H1 (cell line): ENCODE measurements at regions not wholly inside any gene's neighbourhood (a gene's known extent, or its start where the extent isn't known, plus 50 kb on each side); places are given as distances from the start of the nearest gene placed in this dataset.

ENCODE experiments used
- CTCF ChIA-PET: fragments of 300-600 bp; sonication (Branson Sonifier 250); formaldehyde crosslinking; loops from one replicate; lab custom pipeline; 2021; ENCODE audit not compliant: partially characterized antibody; lab: Charles Lee
- POLR2A ChIA-PET: fragments of 300-600 bp; sonication (Branson Sonifier 250); formaldehyde crosslinking; loops from one replicate; lab custom pipeline; 2021; ENCODE audit warnings: inconsistent platforms; ENCODE audit not compliant: partially characterized antibody; lab: Charles Lee
- DNase-seq, 2 experiments: peaks; one replicate each; pipeline versions ENCODE4 v3.0.0 to v3.0.0-alpha.2; 2010 to 2022; ENCODE audit warnings: low spot score in 2 of 2, low read depth in 1 of 2, mixed read lengths in 1 of 2
- FAIRE-seq: peaks from 2 replicates; lab custom pipeline; 2011; peaks lifted over from hg19 to GRCh38; lab: Jason Lieb, UNC
- H2AFZ ChIP-seq: 2 replicates; pipeline ENCODE4 v1.8.1; 2012; ENCODE audit warnings: low read length, inconsistent platforms
- H2AK5ac ChIP-seq: 2 replicates; pipeline ENCODE4 v1.6.1; 2013; ENCODE audit warnings: low read depth, low read length
- H2BK120ac ChIP-seq: replicated peaks from 2 replicates; pipeline ENCODE3; 2013; ENCODE audit warnings: low read depth, low read length, inconsistent platforms
- H2BK12ac ChIP-seq: 2 replicates; pipeline ENCODE4 v1.6.1; 2013; ENCODE audit warnings: low read depth, low read length
- H2BK15ac ChIP-seq: 2 replicates; pipeline ENCODE4 v1.6.1; 2013; ENCODE audit warnings: low read length
- H2BK20ac ChIP-seq: 2 replicates; pipeline ENCODE4 v1.6.1; 2013; ENCODE audit warnings: low read length
- H2BK5ac ChIP-seq: 2 replicates; pipeline ENCODE4 v1.6.1; 2013; ENCODE audit warnings: low read depth, low read length
- H3K14ac ChIP-seq: 2 replicates; pipeline ENCODE4 v1.6.1; 2013; ENCODE audit warnings: inconsistent platforms; ENCODE audit not compliant: insufficient read length
- H3K18ac ChIP-seq: 2 replicates; pipeline ENCODE4 v1.6.1; 2013; ENCODE audit warnings: low read length; ENCODE audit errors: extremely low read depth
- H3K23ac ChIP-seq: 2 replicates; pipeline ENCODE4 v1.6.1; 2013; ENCODE audit warnings: inconsistent platforms; ENCODE audit not compliant: insufficient read length
- H3K23me2 ChIP-seq: 2 replicates; pipeline ENCODE4 v1.6.1; 2013; ENCODE audit warnings: low read depth, low read length
- H3K27ac ChIP-seq: 2 replicates; pipeline ENCODE4 v1.6.1; 2011; ENCODE audit warnings: low read depth, low read length, inconsistent platforms
- H3K27me3 ChIP-seq, 4 experiments: replicated peaks in 1 of 4; 1 replicate in 1 of 4; 2 replicates in 3 of 4; pipeline versions ENCODE4 v1.6.1 to v1.8.1; 2011 to 2013; ENCODE audit warnings: low read length in 3 of 4, mild to moderate bottlenecking in 3 of 4, inconsistent platforms in 2 of 4, mixed read lengths in 2 of 4, moderate library complexity in 1 of 4; ENCODE audit not compliant: control insufficient read depth in 3 of 4, insufficient read depth in 3 of 4; ENCODE audit errors: extremely low read depth in 1 of 4
- H3K36me3 ChIP-seq, 4 experiments: 2 replicates each; pipeline versions ENCODE4 v1.6.1 to v1.8.1; 2011 to 2013; ENCODE audit warnings: mild to moderate bottlenecking in 4 of 4, low read length in 3 of 4, moderate library complexity in 2 of 4, control low read depth in 1 of 4, inconsistent platforms in 1 of 4; ENCODE audit not compliant: insufficient read depth in 4 of 4, control insufficient read depth in 2 of 4
- H3K4ac ChIP-seq: replicated peaks from 2 replicates; pipeline ENCODE3; 2013; ENCODE audit warnings: low read length, low read depth, mixed read lengths, inconsistent platforms; ENCODE audit not compliant: insufficient read length
- H3K4me1 ChIP-seq, 4 experiments: replicated peaks in 1 of 4; 1 replicate in 1 of 4; 2 replicates in 3 of 4; pipeline versions ENCODE4 v1.6.1 to v1.8.1; 2011 to 2013; ENCODE audit warnings: low read length in 3 of 4, inconsistent platforms in 2 of 4, mixed read lengths in 1 of 4; ENCODE audit not compliant: insufficient read depth in 4 of 4, control insufficient read depth in 3 of 4
- H3K4me2 ChIP-seq, 2 experiments: 2 replicates each; pipeline versions ENCODE4 v1.6.1 to v1.8.1; 2011 to 2013; ENCODE audit warnings: low read depth in 2 of 2, low read length in 2 of 2, control low read depth in 1 of 2, inconsistent platforms in 1 of 2, mild to moderate bottlenecking in 1 of 2; ENCODE audit not compliant: insufficient read depth in 1 of 2
- H3K4me3 ChIP-seq, 4 experiments: fragments of 200-600, 300-600 bp in 1 of 4; sonication (generic), shearing (Covaris generic), sonication (Bioruptor Twin) in 1 of 4; 2 replicates each; pipeline versions ENCODE4 v1.5.1 to v1.8.1; 2011 to 2016; ENCODE audit warnings: low read length in 4 of 4, low read depth in 3 of 4, control low read depth in 2 of 4, inconsistent platforms in 2 of 4, mild to moderate bottlenecking in 2 of 4, mixed read lengths in 1 of 4, moderate library complexity in 1 of 4; ENCODE audit not compliant: insufficient read depth in 2 of 4; ENCODE audit errors: extremely low read depth in 1 of 4
- H3K56ac ChIP-seq: replicated peaks from 2 replicates; pipeline ENCODE3; 2013; ENCODE audit warnings: low read depth, mild to moderate bottlenecking, mixed read lengths, low read length, inconsistent platforms; ENCODE audit not compliant: insufficient read length
- H3K79me1 ChIP-seq: 2 replicates; pipeline ENCODE4 v1.6.1; 2013; ENCODE audit warnings: low read depth, low read length, control low read depth
- H3K79me2 ChIP-seq, 2 experiments: 2 replicates each; pipeline versions ENCODE4 v1.6.1 to v1.8.1; 2012 to 2013; ENCODE audit warnings: low read length in 2 of 2, mild to moderate bottlenecking in 2 of 2, inconsistent platforms in 1 of 2; ENCODE audit not compliant: insufficient read depth in 2 of 2, control insufficient read depth in 1 of 2
- H3K9ac ChIP-seq, 4 experiments: replicated peaks in 1 of 4; 1 replicate in 1 of 4; 2 replicates in 3 of 4; pipeline versions ENCODE4 v1.6.1 to v1.8.1; 2011 to 2013; ENCODE audit warnings: low read depth in 3 of 4, low read length in 3 of 4, control low read depth in 2 of 4, mild to moderate bottlenecking in 2 of 4, moderate library complexity in 2 of 4, inconsistent platforms in 1 of 4; ENCODE audit errors: extremely low read depth in 1 of 4
- H3K9me3 ChIP-seq, 2 experiments: 2 replicates each; pipeline versions ENCODE4 v1.6.1 to v1.8.1; 2012 to 2013; ENCODE audit warnings: mild to moderate bottlenecking in 2 of 2, moderate library complexity in 2 of 2, control low read depth in 1 of 2, inconsistent platforms in 1 of 2, low read depth in 1 of 2, low read length in 1 of 2, mixed read lengths in 1 of 2; ENCODE audit not compliant: insufficient read depth in 2 of 2
- H4K20me1 ChIP-seq, 2 experiments: replicated peaks in 1 of 2; 2 replicates each; pipeline versions ENCODE3 to v1.8.1; 2011 to 2013; ENCODE audit warnings: inconsistent platforms in 2 of 2, low read length in 2 of 2, mild to moderate bottlenecking in 1 of 2; ENCODE audit not compliant: insufficient read depth in 2 of 2, control insufficient read depth in 1 of 2
- H4K5ac ChIP-seq: 2 replicates; pipeline ENCODE4 v1.6.1; 2013; ENCODE audit warnings: low read length, low read depth, mixed read lengths, inconsistent platforms; ENCODE audit not compliant: insufficient read length
- H4K8ac ChIP-seq: 2 replicates; pipeline ENCODE4 v1.8.0; 2013; ENCODE audit warnings: mild to moderate bottlenecking, moderate library complexity, low read length, inconsistent platforms; ENCODE audit not compliant: insufficient read depth; ENCODE audit errors: extremely low read depth
- H4K91ac ChIP-seq: replicated peaks from 2 replicates; pipeline ENCODE3; 2013; ENCODE audit warnings: low read length, mixed read lengths, inconsistent platforms; ENCODE audit not compliant: insufficient read length
- ATF3 ChIP-seq: IDR thresholded peaks from 2 replicates; pipeline ENCODE4 v1.6.1; 2011; ENCODE audit warnings: low read depth, mild to moderate bottlenecking, low read length; ENCODE audit not compliant: insufficient read depth
- BRCA1 ChIP-seq: IDR thresholded peaks from 2 replicates; pipeline ENCODE4 v1.6.1; 2012; ENCODE audit warnings: low read depth, low read length, improper control_type of control experiment
- EZH2 ChIP-seq: fragments of 200-600 bp; sonication (generic); IDR thresholded peaks from 2 replicates; pipeline ENCODE4 v1.7.1; 2012; ENCODE audit warnings: low read depth, mild to moderate bottlenecking, moderate library complexity, low read length, inconsistent platforms; ENCODE audit not compliant: severe bottlenecking
- KDM1A ChIP-seq: fragments of 200-600, 300-600 bp; sonication (generic); IDR thresholded peaks from 2 replicates; pipeline ENCODE4 v1.7.1; 2016; ENCODE audit warnings: mild to moderate bottlenecking, low read length, borderline replicate concordance
- KDM4A ChIP-seq: IDR thresholded peaks from one replicate; pipeline ENCODE4 v1.7.1; 2012; ENCODE audit warnings: low read depth, mild to moderate bottlenecking, moderate library complexity, low read length, inconsistent platforms; ENCODE audit not compliant: severe bottlenecking
- NRF1 ChIP-seq: IDR thresholded peaks from 2 replicates; pipeline ENCODE4 v1.6.1; 2011; ENCODE audit warnings: mild to moderate bottlenecking, low read depth, low read length, improper control_type of control experiment
- RNF2 ChIP-seq: fragments of 200-900, 300-1000 bp; sonication (generic); IDR thresholded peaks from 2 replicates; pipeline ENCODE4 v1.7.1; 2016; ENCODE audit warnings: borderline replicate concordance, low read depth, mild to moderate bottlenecking, antibody characterized with exemption, low read length; ENCODE audit not compliant: poor library complexity, severe bottlenecking; ENCODE audit errors: missing control alignments
- SIN3A ChIP-seq, 2 experiments: IDR thresholded peaks in 1 of 2; conservative IDR thresholded peaks in 1 of 2; 2 replicates each; pipeline ENCODE4 v1.6.1; 2011 to 2012; ENCODE audit warnings: low read length in 2 of 2, improper control_type of control experiment in 1 of 2, low read depth in 1 of 2, mild to moderate bottlenecking in 1 of 2
- SP1 ChIP-seq: IDR thresholded peaks from 2 replicates; pipeline ENCODE4 v1.6.1; 2011; ENCODE audit warnings: low read depth, low read length
- SRF ChIP-seq: IDR thresholded peaks from 2 replicates; pipeline ENCODE4 v1.6.1; 2011; ENCODE audit warnings: mild to moderate bottlenecking, low read depth, low read length, moderate library complexity
- SUZ12 ChIP-seq: fragments of 200-600 bp; sonication (generic); IDR thresholded peaks from 2 replicates; pipeline ENCODE4 v1.6.1; 2012; ENCODE audit warnings: mild to moderate bottlenecking, inconsistent platforms, low read length, moderate library complexity, mixed read lengths
- WGBS, 2 experiments: shearing (Covaris generic) in 1 of 2; methylation state at CpG; one replicate each; pipeline versions ENCODE4 v1.1.6 to v1.1.7; 2013 to 2015; ENCODE audit warnings: low lambda C conversion rate in 2 of 2, mixed read lengths in 2 of 2, inconsistent platforms in 1 of 2, low coverage in 1 of 2, missing lambda C conversion rate in 1 of 2; ENCODE audit not compliant: insufficient replicate concordance in 2 of 2, insufficient coverage in 1 of 2, insufficient read length in 1 of 2; ENCODE audit errors: extremely low coverage in 1 of 2, missing lambda C conversion rate in 1 of 2; 5-methylcytosine and 5-hydroxymethylcytosine counted together

GRCh38 chr3:31423482-31423881 lies 109.2 kb upstream of the STT3B start:
- Histone ChIP-seq H3K27me3 (no peaks in the 10 kb centered on the region), H3K56ac (no peak overlapping the region), H3K79me1 (no peaks in the 10 kb centered on the region), H3K23me2 (no peaks in the 10 kb centered on the region; the same call in 1 of the 2 replicates), H2AFZ (no peak overlapping the region; the same call in 1 of the 2 replicates), H2BK15ac (no peak overlapping the region), H3K4ac (no peak overlapping the region), H2BK12ac (no peak overlapping the region), H3K4me1 (no peaks in the 10 kb centered on the region), H3K9ac (no peak overlapping the region), H4K5ac (no peak overlapping the region), H3K14ac (no peak overlapping the region), H3K18ac (no peak overlapping the region), H4K91ac (no peak overlapping the region), H3K23ac (no peak overlapping the region), H3K9me3 (no peaks in the 10 kb centered on the region), H2BK5ac (no peak overlapping the region), H2AK5ac (no peak overlapping the region), H4K8ac (no peak overlapping the region), H2BK120ac (no peak overlapping the region), H3K4me3 (no peak overlapping the region), H3K36me3 (no peaks in the 10 kb centered on the region), H3K4me2 (no peak overlapping the region), H2BK20ac (no peak overlapping the region), H4K20me1 (no peaks in the 10 kb centered on the region), H3K27ac (no peak overlapping the region), H3K79me2 (no peaks in the 10 kb centered on the region)
- ChIA-PET POLR2A (interaction anchor here (0.7 kb wide), 1 partner anchor 147 kb away, joined by 3 read pairs; no protein-coding TSS in a partner anchor), CTCF (no interaction called here)
- TF ChIP-seq SUZ12 = no peak
- no peak for TF ChIP-seq KDM1A
- TF ChIP-seq SP1 = no peak
- no peak for TF ChIP-seq KDM4A
- no peak for TF ChIP-seq SRF
- no peak for TF ChIP-seq EZH2
- no peak for TF ChIP-seq BRCA1
- no peak for TF ChIP-seq RNF2
- no peak for TF ChIP-seq NRF1
- TF ChIP-seq ATF3 = no peak
- TF ChIP-seq SIN3A (conservative IDR thresholded peaks at IDR 0.05 in 1 of 2, IDR thresholded peaks at IDR 0.05 in 1 of 2; ENCODE audit: low read depth in 1 of 2, low read length in 2 of 2) = no peak
- DNase-seq = no peak
- 97% methylated on average over 2 of the region's 2 CpGs; no CpG with 5 or more reads in 1 of the 2 experiments for WGBS, 2 experiments
- no peak for FAIRE-seq
